ENCODE measurements at regions not wholly inside any gene's neighbourhood (a gene's known extent, or its start where the extent isn't known, plus 50 kb on each side); places are given as distances from the start of the nearest gene placed in this dataset.

DNA sequence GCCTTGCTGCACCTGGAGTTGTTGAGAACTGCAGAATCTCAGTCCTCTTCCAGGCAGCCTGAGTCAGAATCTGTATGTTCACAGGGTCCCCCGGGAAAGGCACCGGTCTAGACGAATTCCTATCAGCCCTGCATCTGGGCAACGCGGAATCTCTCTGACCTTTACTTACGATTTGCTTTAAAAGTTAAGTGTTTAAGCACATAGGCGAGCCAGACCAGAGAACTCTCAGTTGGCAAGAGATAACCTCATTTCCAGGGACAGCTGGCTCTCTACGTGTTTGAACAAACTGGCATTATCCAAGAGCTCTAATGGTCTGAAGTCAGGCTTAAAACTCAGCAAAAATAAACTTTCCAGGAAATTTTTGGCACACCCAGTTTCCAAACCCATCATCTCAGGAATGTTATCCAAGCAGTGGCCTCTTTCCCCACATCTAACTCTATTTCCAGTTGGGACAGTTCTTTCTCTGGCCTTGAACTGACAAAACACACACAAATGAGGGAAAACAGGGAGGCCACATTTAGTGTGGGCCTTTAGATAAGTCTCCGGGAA lies 53.4 kb downstream of the HES1 start:
- TF ChIP-seq EZH2 (IDR thresholded peaks at IDR 0.05) (no peak), CTCF (IDR thresholded peaks at IDR 0.05) (no peak), EZH2phosphoT487 (IDR thresholded peaks at IDR 0.05) (no peak)

All from neural progenitor cell (in vitro differentiated cells).